ENCODE measurements at regions not wholly inside any gene's neighbourhood (a gene's known extent, or its start where the extent isn't known, plus 50 kb on each side); places are given as distances from the start of the nearest gene placed in this dataset.
A peak's percentile ranks its signal among the peaks of the same experiment; 100 is the strongest.

DNA sequence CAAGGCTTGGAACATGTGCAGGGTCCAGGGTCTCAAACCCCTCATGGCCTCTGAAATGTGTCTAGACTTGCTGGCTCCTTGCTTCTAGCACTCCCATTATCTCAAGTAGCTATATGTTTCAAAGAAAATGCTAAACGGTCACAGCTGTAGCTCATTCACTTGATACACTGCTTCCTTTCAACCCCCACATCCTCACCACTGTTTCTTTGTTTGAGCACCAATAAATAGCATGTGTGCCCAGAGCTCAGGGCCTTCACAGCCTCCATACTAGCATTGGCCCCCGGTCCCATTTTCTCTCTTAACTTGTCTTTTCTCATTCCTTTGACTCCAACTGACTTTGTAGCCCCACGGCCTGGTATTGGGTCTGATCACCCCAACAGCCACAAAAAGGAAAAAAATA, 801.8 kb downstream of the STIM2 start:
- no peak for DNase-seq
- no peak for ATAC-seq (ENCODE audit: low FRiP score in 2 of 2)
- 47 to 53% methylated on average over 3 of the region's 3 CpGs for WGBS, 2 donors
- Histone ChIP-seq H3K27me3 (no peaks in the 10 kb centered on the region), H3K4me1 (no peaks in the 10 kb centered on the region), H3K9me3 (no peaks in the 10 kb centered on the region), H3K27ac (no peak overlapping the region), H3K36me3 (no peaks in the 10 kb centered on the region), H3K4me3 (no peak overlapping the region)
- TF ChIP-seq POLR2AphosphoS5 (IDR thresholded peaks at IDR 0.05) (no peak), POLR2A (IDR thresholded peaks at IDR 0.05) (no peak), EP300 (IDR thresholded peaks at IDR 0.05) (no peak)
- TF ChIP-seq, protein P1, sequence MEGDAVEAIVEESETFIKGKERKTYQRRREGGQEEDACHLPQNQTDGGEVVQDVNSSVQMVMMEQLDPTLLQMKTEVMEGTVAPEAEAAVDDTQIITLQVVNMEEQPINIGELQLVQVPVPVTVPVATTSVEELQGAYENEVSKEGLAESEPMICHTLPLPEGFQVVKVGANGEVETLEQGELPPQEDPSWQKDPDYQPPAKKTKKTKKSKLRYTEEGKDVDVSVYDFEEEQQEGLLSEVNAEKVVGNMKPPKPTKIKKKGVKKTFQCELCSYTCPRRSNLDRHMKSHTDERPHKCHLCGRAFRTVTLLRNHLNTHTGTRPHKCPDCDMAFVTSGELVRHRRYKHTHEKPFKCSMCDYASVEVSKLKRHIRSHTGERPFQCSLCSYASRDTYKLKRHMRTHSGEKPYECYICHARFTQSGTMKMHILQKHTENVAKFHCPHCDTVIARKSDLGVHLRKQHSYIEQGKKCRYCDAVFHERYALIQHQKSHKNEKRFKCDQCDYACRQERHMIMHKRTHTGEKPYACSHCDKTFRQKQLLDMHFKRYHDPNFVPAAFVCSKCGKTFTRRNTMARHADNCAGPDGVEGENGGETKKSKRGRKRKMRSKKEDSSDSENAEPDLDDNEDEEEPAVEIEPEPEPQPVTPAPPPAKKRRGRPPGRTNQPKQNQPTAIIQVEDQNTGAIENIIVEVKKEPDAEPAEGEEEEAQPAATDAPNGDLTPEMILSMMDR (IDR thresholded peaks at IDR 0.05): no peak

DNA sequence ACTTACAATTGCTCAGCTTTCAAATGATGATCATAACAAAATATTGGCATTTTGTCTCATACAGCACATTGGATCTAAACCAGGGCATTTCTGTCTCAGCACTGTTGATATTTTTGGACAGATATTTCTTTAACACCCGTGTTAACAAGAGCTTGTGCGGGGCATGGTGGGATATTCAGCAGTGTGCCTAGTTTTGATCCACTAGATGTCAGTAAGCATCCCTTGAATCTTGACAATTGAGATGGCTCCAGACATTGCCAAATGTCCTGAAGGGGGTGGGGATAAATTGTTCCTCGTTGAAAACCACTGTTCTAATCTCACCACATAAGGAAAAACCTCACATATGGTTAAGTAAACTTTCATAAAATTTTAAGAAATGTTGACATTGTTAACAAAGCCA, 806.3 kb downstream of the STIM2 start:
- TF ChIP-seq POLR2AphosphoS5 (IDR thresholded peaks at IDR 0.05) (no peak), POLR2A (IDR thresholded peaks at IDR 0.05) (no peak), EP300 (IDR thresholded peaks at IDR 0.05) (no peak)
- TF ChIP-seq, protein P1 (IDR thresholded peaks at IDR 0.05): no peak
- Histone ChIP-seq H3K36me3 (no peaks in the 10 kb centered on the region), H3K9me3 (no peaks in the 10 kb centered on the region), H3K4me3 (no peak overlapping the region), H3K27me3 (no peaks in the 10 kb centered on the region), H3K27ac (no peak overlapping the region), H3K4me1 (no peaks in the 10 kb centered on the region)
- WGBS, 2 donors: 41 to 47% methylated on average over 3 of the region's 3 CpGs
- DNase-seq: no peak
- ATAC-seq (ENCODE audit: low FRiP score in 2 of 2): no peak

DNA sequence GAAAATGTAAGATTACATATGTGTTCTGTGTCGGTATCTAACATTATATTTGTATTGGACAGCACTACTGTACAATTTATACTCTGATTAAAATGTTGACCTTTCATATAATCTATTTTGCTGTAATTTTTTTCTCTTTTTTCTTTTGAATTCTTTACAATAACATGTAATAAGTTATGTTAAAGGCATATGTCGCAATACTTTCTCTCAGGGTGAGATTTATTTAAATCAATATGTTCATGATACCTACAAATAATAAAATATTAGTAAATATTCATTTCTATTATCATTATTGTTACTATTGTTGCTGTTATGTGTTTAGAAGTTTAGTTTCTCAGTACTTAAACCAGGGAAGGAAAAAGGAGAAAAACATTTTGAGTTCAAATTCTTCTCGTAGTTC, 807.4 kb downstream of the STIM2 start:
- Histone ChIP-seq H3K27ac (no peak overlapping the region), H3K4me3 (no peak overlapping the region), H3K36me3 (no peaks in the 10 kb centered on the region), H3K4me1 (no peaks in the 10 kb centered on the region), H3K9me3 (no peaks in the 10 kb centered on the region), H3K27me3 (no peaks in the 10 kb centered on the region)
- ATAC-seq (ENCODE audit: low FRiP score in 2 of 2): no peak
- TF ChIP-seq, protein P1 (IDR thresholded peaks at IDR 0.05): no peak
- TF ChIP-seq EP300 (IDR thresholded peaks at IDR 0.05): no peak
- TF ChIP-seq POLR2A (IDR thresholded peaks at IDR 0.05): no peak
- TF ChIP-seq POLR2AphosphoS5 (IDR thresholded peaks at IDR 0.05): no peak
- WGBS, 2 donors: 90 to 92% methylated on average over 3 of the region's 3 CpGs
- no peak for DNase-seq

DNA sequence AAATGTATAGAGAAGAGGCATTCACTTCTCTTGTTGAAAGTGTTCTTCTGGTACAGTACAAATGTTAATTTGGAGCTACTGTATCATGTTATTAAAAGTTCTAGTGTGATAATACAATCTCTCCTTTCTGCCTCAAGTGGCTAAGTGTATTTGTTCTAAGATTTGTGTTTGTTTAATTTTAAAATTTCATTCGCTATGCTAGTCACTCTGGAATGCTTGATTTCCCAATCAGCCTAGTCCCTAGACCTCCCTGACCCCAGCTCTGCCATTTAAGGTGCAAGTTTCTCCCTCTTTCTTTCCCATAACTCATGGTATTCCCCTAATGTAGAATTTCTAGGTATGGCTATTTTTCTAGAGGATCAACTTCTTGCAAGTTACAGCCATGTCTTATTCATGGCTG, 817.4 kb downstream of the STIM2 start:
- Histone ChIP-seq H3K27ac (no peak overlapping the region), H3K36me3 (no peaks in the 10 kb centered on the region), H3K4me1 (no peaks in the 10 kb centered on the region), H3K27me3 (no peaks in the 10 kb centered on the region), H3K9me3 (no peaks in the 10 kb centered on the region), H3K4me3 (no peak overlapping the region)
- DNase-seq (no peak), ATAC-seq (ENCODE audit: low FRiP score in 2 of 2) (no peak)
- 44 to 68% methylated on average over 1 of the region's 1 CpG for WGBS, 2 donors
- no peak for TF ChIP-seq POLR2A (IDR thresholded peaks at IDR 0.05)
- no peak for TF ChIP-seq EP300 (IDR thresholded peaks at IDR 0.05)
- no peak for TF ChIP-seq POLR2AphosphoS5 (IDR thresholded peaks at IDR 0.05)
- TF ChIP-seq, protein P1 (IDR thresholded peaks at IDR 0.05): no peak

DNA sequence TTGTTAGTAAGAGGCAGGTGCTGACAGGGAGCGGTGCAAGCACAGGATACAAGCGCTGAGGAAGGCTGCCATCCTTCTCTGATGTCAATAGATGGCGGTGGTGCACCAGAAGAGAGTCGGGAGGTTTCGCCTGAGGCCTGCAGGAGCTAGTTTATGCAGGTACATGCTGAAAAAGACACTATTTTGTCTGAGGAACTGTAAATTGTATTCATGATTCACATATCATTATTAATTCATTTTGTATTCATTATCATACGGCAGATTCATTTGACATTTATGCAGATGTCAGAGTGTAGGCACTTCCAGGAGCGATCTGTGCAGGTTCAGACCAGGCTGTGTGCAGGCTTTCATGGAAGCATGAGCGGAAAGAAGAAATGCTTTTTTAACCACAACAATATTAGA, 824.0 kb downstream of the STIM2 start:
- Histone ChIP-seq H3K27me3 (no peaks in the 10 kb centered on the region), H3K4me3 (no peak overlapping the region), H3K9me3 (no peaks in the 10 kb centered on the region), H3K4me1 (no peaks in the 10 kb centered on the region), H3K27ac (no peak overlapping the region), H3K36me3 (no peaks in the 10 kb centered on the region)
- WGBS, 2 donors: 35 to 37% methylated on average over 8 of the region's 8 CpGs
- DNase-seq (peak in 1 of 2 donors; percentile 49), ATAC-seq (ENCODE audit: low FRiP score in 2 of 2) (peak; percentile 70 to 92)
- no peak for TF ChIP-seq POLR2AphosphoS5 (IDR thresholded peaks at IDR 0.05)
- no peak for TF ChIP-seq EP300 (IDR thresholded peaks at IDR 0.05)
- TF ChIP-seq POLR2A (IDR thresholded peaks at IDR 0.05): no peak
- TF ChIP-seq, protein P1 (IDR thresholded peaks at IDR 0.05): peak in 5 of 6 experiments; percentile 32 to 56 (median 45)
